Activated naive CD4-positive, alpha-beta T cell treated with anti-CD3 and anti-CD28 coated beads, Interleukin-2, amount 10 ng/mL, durations not matched to agents 7 days and 5 days (primary cell): ENCODE measurements at regions not wholly inside any gene's neighbourhood (a gene's known extent, or its start where the extent isn't known, plus 50 kb on each side); places are given as distances from the start of the nearest gene placed in this dataset.

Experiments
- CTCF ChIA-PET: fragments of 350-600 bp; sonication (Branson Sonifier 250); formaldehyde crosslinking; loops from one replicate; lab custom pipeline; 2021; ENCODE audit warnings: antibody characterized with exemption; lab: Charles Lee
- DNase-seq: peaks from one replicate; pipeline ENCODE4 v3.0.0-alpha.2; 2020
- H3K27ac Mint-ChIP-seq: one replicate; pipeline ENCODE4 v1.8.0; 2021; ENCODE audit warnings: mild to moderate bottlenecking, moderate library complexity, mixed read lengths
- H3K27me3 Mint-ChIP-seq: one replicate; pipeline ENCODE4 v1.8.0; 2021; ENCODE audit warnings: mild to moderate bottlenecking, mixed read lengths
- H3K36me3 Mint-ChIP-seq: one replicate; pipeline ENCODE4 v1.8.0; 2021; ENCODE audit warnings: mixed read lengths
- H3K4me1 Mint-ChIP-seq: one replicate; pipeline ENCODE4 v1.8.0; 2021; ENCODE audit warnings: mixed read lengths
- H3K4me3 Mint-ChIP-seq: one replicate; pipeline ENCODE4 v1.8.0; 2021; ENCODE audit warnings: mild to moderate bottlenecking, moderate library complexity, mixed read lengths
- H3K9me3 Mint-ChIP-seq: one replicate; pipeline ENCODE4 v1.8.0; 2021; ENCODE audit warnings: mixed read lengths

- Mint-ChIP-seq H3K4me3 (no peak overlapping the region), H3K4me1 (no peaks in the 10 kb centered on the region), H3K27me3 (no peaks in the 10 kb centered on the region), H3K36me3 (no peaks in the 10 kb centered on the region), H3K27ac (no peak overlapping the region), H3K9me3 (peaks cover 1% of the 10 kb centered on the region)
- CTCF ChIA-PET, result no interaction called here
- no peak for DNase-seq
Observed at GRCh38 chr1:82052563-82052962, 251.8 kb downstream of the ADGRL2 start.

DNA sequence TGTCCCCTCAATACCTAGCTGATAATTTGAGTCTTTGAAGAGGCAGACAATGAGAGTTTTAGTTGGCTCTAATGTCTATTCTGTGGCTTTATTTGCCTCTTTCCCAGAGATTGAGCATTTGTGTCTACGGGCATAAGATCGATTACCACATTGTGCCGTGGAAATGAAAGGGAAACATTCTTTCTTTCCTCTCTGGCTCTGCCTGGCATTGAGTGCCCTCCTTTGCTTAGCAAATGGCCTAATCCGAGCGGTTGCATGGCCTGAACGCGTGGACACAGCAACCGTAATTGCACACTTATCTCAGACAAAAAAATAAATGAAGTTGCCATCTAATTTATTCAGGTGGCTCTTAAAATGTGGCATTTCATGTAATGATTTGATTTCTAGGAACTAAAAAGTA is 247.9 kb downstream of the ADGRL2 start:
- no peaks in the 10 kb centered on the region for H3K9me3 Mint-ChIP-seq
- CTCF ChIA-PET, result no interaction called here
- no peaks in the 10 kb centered on the region for H3K4me1 Mint-ChIP-seq
- H3K4me3 Mint-ChIP-seq, result no peak overlapping the region
- H3K36me3 Mint-ChIP-seq, result no peaks in the 10 kb centered on the region
- no peak for DNase-seq
- H3K27ac Mint-ChIP-seq, result no peak overlapping the region
- no peaks in the 10 kb centered on the region for H3K27me3 Mint-ChIP-seq

DNA sequence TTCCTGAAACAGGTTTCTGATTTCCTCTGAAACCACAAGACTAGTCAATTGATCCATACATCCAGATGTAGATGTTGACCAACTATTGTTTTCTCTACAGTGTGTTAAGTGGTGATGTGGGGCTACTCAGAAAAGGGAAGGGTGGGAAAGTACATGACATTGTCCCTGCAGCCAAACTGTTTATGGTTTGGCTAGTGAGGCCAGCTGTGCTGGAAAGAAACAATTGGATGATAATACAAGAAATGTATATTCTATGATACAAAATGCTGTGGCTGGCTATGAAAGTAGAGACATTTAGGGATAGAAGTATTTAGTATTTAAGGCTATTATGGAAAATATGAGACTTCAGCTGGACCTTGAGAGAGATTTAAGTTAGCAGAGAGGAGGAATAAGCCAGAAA is 244.5 kb downstream of the ADGRL2 start:
- Mint-ChIP-seq H3K36me3 (no peaks in the 10 kb centered on the region), H3K4me1 (no peaks in the 10 kb centered on the region), H3K27ac (no peak overlapping the region), H3K4me3 (no peak overlapping the region), H3K27me3 (no peaks in the 10 kb centered on the region), H3K9me3 (no peaks in the 10 kb centered on the region)
- CTCF ChIA-PET, result no interaction called here
- no peak for DNase-seq

- Mint-ChIP-seq H3K27ac (no peak overlapping the region), H3K27me3 (no peaks in the 10 kb centered on the region), H3K4me1 (no peaks in the 10 kb centered on the region), H3K9me3 (no peaks in the 10 kb centered on the region), H3K4me3 (no peak overlapping the region), H3K36me3 (no peaks in the 10 kb centered on the region)
- CTCF ChIA-PET, result no interaction called here
- no peak for DNase-seq
Observed at GRCh38 chr1:82044536-82044935, 243.8 kb downstream of the ADGRL2 start.

DNA sequence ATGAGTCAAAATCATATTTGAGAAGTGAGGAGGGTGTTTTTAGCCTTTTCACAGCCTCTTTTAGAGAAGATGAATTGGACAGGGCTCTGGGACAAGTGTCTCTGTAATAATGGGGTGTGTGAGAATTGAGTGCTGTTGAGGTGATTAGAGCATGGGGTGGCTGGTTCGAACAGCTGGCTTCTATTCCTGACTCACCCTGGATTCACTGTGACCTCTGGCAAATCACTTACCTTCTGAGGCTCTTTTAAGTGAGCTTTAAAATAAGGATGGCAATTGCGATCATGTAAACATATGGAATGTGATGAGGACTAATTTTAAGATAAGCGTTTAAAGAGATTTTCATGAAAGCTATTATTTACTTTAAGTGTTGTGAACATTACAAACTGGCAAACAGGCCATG is 243.4 kb downstream of the ADGRL2 start:
- Mint-ChIP-seq H3K27ac (no peak overlapping the region), H3K4me3 (no peak overlapping the region), H3K27me3 (no peaks in the 10 kb centered on the region), H3K36me3 (no peaks in the 10 kb centered on the region), H3K9me3 (no peaks in the 10 kb centered on the region), H3K4me1 (no peaks in the 10 kb centered on the region)
- DNase-seq, result no peak
- CTCF ChIA-PET, result no interaction called here

DNA sequence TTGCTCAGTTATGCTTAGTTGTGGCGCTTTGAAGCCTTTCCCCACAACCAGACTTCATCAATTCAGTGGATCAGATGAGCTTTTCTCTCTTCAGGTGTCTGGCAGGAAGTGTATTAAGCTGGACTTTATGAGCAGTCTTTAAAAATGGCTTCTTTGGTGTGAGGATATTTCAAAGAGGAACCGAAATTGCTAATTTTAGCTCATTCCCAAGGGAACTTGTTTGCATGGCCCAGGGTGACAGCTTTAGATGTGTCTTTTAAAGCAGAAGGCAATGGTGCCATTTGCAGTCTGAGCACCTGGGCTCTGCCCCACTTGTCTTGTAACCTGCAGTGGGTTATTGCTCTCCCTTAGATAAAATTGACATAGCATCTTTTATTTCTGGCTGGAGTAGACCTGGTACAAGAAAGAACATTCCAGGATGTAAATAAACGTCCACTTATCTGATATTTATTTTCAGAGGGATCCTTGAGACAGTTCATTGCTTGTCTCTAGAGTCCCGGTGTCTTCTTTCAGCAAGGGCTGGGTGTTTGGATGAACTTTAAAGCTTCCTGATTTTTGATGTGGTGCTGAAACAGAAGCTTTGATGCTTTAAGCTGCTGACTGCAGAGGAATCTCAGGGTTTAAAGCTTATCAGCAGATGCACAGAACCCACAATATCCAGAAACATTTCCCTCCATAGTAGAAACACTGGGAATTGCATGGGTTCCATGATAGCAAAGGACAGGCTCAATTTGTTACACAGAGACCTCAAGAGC is 241.7 kb downstream of the ADGRL2 start:
- Mint-ChIP-seq H3K27ac (no peak overlapping the region), H3K4me3 (no peak overlapping the region), H3K27me3 (no peaks in the 10 kb centered on the region), H3K9me3 (no peaks in the 10 kb centered on the region), H3K4me1 (no peaks in the 10 kb centered on the region), H3K36me3 (no peaks in the 10 kb centered on the region)
- no peak for DNase-seq
- CTCF ChIA-PET, result no interaction called here
